ENCODE measurements at regions not wholly inside any gene's neighbourhood (a gene's known extent, or its start where the extent isn't known, plus 50 kb on each side); places are given as distances from the start of the nearest gene placed in this dataset.
"Not testable (repeated sequence)": the region's sequence is repeated elsewhere in the genome, so short reads cannot be mapped to it uniquely, and the experiment has no call there.

DNA sequence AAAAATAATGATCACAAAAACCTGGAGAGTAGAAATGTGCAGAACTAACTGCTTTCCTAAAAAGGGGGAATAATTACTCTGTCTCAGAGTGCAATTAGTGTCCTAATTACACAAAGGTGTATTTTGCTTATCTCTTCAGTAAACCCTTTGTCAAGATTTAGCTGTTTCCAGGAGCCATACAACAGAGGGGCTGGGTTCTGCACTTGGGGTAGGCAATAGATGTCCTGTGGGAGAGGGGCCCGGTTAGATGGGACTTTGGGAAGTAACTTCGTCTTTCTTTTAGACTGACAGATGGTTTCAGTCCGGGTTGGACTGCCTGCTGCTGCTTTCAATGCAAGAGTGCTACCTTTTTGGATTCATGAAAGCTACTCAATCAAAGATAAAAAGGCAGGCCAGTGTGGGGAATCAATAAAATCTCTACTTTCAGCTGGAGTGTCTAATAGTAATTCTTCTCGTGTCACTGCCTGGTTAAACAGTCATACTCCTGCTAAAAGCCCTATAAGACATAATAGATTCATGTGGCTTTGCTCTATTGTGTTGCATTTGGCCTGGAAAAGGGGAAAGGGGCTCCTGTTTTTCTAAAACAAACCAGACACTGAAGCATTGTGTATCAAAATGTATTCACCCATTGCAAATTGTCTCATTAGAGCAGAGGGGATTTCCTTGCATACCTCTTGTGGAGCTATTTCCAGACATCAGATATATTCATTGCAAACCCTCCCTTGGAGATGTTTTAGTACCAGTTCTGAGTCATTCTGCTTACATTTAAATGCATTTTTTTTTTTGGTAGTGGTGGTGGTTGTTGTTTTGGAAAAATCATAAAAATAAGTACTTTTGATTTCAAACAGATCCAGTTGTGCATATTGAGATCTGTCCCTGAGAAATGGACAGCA, 83.3 kb upstream of the PCDH8 start:
- DNase-seq (ENCODE audit: extremely low read depth in 1 of 2, low read depth in 1 of 2) = no peak

DNA sequence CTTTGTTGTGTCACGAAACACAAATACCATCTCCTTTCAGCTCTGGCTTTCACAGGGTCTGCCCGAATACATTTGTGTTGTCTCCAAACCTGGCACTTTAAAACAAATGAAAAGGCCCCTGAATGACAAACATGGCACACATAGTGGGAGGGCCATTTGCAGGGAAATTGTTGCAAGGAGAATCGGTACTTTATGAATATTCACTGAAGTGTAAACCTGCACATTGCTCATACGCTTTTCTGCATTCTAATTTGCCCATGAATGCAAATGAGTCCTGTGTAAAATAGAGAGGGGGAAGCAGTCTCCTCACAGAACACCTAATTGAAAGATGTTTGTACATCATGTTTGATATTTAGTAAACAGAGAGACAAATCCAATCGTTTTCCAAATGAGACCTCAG, 82.7 kb upstream of the PCDH8 start:
- no peak for DNase-seq (ENCODE audit: extremely low read depth in 1 of 2, low read depth in 1 of 2)

DNA sequence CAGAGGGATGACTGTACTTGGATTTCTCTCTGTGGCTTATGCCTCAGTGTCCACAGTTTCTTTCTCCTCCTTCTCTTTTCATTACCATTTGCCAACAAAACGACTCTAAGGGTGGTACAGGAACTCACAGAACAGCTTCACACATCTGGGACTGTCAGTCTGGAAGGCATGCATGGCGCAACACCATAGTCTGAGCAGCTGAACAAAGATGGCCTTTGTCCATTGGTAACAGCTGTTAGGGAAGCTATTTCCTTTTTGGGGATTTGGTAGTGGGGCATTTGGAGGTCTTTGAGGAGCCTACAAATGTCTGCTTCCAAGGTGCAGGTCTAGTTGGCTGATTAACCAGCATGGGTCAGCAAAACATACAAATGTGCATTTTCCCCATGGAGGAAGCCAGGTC, 81.4 kb upstream of the PCDH8 start:
- DNase-seq (ENCODE audit: extremely low read depth in 1 of 2, low read depth in 1 of 2) = no peak

DNA sequence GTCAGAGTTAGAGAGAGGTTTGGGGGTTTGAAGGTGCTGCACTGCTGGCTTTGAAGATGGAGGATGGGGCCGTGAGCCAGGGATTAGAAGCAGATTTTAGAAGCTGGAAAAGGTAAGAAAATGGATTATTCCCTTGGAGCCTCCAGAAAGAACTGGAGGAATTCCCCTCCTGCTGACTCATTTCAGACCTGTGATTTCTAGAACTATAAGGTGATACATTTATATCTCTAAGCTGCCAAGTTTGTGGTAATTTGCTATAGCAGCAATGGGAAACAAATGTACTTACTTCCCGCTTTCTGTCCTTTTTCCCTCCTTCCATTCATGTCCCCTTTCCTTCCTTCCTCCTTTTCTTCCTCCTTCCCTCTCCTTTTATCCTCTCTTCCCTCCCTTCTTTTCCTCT, 78.5 kb upstream of the PCDH8 start:
- no peak for DNase-seq (ENCODE audit: extremely low read depth in 1 of 2, low read depth in 1 of 2)

DNA sequence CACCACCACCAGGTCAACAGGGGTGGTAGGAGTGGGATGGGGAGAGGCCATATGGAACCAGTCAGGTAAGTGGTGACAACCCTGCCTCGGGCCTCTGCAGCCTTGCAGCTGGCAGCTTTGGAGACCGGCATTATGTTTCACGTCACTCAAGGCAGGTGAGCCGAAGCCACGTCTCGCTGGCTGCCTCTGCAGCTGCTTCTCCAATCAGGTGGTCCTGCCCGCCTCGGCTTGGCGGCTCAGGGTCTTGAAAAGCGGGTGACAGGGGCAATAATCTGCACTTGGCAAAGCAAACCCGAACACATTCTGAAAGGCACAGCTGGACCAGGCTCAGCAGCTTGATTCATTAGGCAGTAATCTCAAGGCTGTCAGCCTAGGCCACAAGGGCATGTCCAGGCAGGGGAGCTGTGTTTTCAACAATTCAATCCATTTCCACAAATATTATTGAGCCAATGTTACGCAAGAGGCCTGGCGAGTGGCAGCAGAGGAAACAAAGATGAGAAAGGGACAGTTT, 77.4 kb upstream of the PCDH8 start:
- no peak for DNase-seq (ENCODE audit: extremely low read depth in 1 of 2, low read depth in 1 of 2)

DNA sequence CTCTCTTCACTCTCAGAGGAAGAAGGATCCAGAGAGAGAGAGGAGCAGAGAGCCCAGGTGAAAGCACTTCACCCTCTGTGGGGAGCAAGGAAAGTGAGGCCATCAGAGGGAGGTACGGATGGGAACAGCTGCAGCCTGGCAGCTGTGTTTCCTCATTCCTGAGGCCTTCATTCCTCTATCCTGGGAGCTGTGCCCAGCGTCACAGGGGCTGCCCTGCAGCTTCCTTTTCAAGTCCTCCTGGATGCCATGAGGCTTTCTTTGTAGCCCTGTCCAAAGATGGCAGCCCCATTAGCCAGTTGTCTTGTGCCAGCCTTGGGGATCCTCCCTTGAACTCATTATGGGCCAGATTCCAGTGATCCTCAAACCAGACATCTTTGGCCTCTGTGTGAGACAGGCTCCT, 76.8 kb upstream of the PCDH8 start:
- DNase-seq (ENCODE audit: extremely low read depth in 1 of 2, low read depth in 1 of 2) = no peak

DNA sequence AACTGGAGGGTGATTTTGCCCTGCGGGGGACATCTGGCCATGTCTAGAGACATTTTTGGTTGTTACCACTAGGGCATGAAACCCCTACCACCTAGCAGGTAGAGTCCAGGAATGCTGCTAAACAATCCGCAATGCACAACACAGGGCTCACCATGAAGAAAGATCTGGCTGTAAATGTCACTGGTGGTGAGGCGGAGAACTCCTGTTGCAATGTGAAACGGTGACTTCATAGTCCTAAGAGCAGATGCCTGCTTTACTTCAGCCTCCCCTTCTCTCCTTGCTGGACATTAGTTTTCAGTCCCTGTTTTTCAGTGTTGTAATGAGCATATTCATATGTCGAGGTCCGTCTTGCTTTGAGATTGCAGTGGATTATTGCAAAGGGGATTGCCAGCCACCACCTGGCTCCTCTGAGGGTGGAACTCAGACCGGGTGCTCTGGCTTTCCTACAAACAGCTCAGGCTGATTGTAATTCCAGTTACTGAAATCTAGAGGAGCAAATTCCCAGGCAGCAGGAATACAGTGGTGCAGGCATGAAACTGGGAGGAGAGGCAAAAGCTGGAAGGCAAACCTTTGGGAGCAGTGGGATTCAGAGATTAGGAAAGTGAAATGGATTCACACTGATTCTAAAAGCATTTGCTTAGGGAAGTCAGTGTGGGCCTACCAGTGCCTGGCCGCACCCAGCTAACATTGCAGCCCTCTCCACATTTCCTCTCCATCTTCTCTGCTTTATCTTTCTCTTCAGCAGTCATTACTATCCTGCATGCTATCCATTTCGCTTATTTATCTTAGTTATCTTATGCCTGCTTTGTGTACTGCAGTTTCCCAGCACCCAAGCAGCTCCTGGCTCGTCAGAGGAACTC, 76.1 kb upstream of the PCDH8 start:
- no peak for DNase-seq (ENCODE audit: extremely low read depth in 1 of 2, low read depth in 1 of 2)

DNA sequence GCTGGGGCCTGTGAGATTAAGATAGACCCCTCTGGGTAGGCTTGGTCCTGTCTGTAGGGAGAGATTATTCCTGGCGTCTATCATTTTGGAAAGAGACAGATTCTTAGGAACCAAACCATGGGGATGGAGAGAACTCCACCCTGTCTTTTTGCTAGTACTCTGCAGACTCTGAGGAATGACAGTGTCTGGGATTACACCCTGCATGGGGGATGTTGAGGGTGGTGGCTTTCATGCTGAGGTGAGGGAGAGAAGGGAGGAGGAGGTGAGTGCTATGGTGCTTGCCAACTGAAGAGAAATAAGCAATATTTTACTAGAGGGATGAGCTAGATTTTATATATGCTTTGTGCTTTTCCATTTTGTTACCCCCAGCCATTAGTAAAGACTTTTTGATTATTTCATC, 74.5 kb upstream of the PCDH8 start:
- no peak for DNase-seq (ENCODE audit: extremely low read depth in 1 of 2, low read depth in 1 of 2)

DNA sequence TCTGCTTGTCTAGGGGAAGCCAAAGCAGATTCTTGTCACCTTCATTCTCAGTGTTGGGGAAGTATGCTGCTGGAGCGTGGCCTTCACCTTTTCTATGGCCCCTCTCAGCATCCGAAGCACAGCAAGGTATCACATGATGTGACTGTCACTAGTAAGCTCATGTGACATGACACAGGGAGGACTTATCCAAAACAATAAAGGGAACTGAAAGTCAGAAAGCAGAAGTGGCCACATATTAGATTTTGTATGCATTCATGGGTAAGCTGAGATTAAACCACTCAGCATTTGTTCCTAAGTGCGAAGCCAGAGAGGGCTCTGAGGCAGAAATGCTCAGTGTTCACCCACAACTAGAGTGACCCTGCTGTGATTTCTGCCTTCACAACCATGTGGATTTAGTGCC, 72.8 kb upstream of the PCDH8 start:
- DNase-seq (ENCODE audit: extremely low read depth in 1 of 2, low read depth in 1 of 2) = no peak

DNA sequence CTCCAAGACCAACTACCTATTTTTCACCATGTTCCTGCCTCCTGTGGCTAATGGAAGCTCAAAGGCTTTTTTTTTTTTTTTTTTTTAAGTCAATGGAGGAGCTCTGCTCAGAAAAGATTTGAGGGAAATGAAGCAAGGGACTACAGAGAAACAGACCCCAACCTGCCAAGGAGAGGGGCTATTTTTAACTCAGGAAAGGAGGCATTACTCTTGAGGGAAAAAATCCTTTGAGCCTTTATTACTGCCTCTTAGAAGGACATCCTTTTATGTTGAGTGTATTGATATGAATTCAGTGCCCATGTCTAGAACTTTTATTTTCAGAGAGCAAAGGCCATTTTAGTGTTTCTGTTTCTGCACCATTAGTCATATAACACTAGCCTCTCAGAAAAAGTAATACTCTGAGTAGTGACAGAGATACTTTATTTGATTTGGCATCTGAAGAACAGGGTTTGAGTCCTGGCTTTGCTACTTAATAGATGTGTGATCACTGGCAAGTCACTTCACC, 68.1 kb upstream of the PCDH8 start:
- DNase-seq (ENCODE audit: extremely low read depth in 1 of 2, low read depth in 1 of 2) = no peak

DNA sequence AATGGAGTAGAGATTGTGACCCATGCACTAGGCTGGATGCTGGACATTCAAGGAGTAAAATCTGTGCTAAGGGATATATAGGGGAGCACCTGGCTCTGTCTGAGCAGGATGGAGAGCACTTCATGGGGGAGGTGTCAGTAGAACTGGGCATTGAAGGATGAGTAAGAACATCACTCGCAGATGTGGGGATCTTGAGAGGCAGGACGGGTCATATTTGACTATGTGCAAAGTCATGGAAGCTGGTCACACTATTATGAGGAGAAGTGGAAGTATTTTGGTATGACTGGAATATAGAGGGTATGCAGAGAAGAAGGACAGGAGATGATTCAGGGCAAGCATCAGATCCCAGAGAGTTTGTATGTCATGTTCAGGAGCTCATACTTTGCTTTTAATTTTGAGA, 62.9 kb upstream of the PCDH8 start:
- no peak for DNase-seq (ENCODE audit: extremely low read depth in 1 of 2, low read depth in 1 of 2)

DNA sequence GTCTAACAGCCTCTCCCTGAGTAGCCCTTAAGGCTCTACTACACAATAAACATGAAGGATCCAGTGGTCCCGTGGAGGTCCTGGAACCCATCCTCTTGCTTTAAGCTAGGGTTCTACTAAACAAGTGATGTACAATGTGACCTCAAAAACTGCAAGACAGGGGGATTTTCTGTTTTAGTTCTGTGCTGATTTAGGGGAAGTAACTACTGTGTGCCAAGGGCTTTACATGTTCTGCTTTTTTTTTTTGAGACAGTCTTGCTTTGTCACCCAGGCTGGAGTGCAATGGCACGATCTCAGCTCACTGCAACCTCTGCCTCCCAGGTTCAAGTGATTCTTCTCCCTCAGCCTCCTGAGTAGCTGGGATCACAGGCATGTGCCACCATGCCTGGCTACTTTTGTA, 61.9 kb upstream of the PCDH8 start:
- not testable (repeated sequence) for DNase-seq (ENCODE audit: extremely low read depth in 1 of 2, low read depth in 1 of 2)

DNA sequence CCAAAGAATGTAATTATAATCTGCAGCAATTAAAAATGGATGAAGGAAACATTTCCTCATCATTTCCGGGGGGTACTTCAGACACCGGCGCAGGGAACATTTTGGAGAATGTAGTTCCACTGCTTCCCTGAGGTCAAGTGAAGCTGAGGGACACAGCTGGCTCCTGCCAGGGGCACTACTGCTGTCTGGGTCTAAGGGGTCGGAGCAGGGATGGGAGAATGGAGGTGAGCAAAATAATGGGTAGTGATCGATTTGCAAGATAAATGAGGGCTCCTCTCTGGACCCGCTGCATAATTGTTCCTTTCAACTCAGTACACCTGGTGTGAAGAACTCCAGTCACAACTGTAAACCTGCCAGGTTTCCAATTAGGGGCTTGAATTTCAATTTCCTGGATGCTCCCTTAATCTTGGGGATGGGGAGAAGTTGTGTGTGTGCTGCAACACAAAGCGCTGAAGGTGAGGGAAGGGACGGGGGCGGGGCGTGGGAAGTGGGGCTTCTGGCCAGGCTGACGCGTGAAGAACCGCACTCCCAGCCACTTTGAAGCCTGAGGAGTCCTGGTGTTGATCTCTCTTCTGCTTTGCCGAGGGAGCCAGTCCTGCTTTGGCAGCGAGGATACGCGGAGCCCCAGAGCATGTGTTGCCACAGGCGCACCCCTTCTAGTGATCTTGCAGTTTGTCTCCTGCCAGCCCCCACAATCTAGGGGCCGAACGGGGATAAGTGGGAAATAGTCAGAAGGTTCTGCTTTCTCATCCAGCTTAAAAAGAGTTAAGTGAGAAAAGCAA, 57.9 kb upstream of the PCDH8 start:
- no peak for DNase-seq (ENCODE audit: extremely low read depth in 1 of 2, low read depth in 1 of 2)

DNA sequence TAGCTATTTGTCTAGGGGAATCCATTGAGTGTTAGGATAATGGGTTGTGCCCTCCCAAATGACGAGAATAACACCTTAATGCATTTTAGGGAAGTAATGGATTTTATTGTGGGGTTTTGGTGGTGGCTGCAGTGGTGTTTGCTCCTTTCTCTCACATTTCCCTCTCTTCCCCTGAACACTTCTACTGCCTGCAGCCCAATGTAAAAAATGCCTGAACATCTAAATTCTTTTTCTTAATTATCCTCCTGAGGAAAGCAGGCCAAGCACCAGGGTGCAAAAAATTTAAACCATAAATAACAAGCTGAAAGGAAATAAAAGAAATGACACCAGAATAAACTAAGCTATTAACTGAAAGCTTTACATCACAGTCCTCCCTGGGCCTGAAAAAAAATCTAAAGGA, 57.3 kb upstream of the PCDH8 start:
- DNase-seq (ENCODE audit: extremely low read depth in 1 of 2, low read depth in 1 of 2) = no peak

DNA sequence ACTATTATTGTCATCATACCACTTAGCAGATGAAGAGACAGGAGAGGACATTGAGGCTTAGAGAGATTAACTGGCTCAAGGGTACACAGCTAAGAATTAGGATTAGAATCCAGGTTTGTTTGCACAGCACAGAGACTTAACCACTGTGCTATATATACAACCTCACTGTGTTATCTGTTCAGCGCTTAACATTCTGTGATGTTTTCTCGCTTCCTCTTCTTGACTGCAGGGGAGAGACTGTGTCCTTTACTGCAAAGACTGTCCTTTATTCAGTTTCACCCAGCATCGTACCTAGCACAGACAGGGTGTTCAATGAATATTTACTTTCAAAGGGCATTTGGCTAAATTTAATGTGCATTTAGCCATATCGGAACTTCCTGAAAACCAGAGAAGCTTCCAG, 54.9 kb upstream of the PCDH8 start:
- DNase-seq (ENCODE audit: extremely low read depth in 1 of 2, low read depth in 1 of 2) = no peak

DNA sequence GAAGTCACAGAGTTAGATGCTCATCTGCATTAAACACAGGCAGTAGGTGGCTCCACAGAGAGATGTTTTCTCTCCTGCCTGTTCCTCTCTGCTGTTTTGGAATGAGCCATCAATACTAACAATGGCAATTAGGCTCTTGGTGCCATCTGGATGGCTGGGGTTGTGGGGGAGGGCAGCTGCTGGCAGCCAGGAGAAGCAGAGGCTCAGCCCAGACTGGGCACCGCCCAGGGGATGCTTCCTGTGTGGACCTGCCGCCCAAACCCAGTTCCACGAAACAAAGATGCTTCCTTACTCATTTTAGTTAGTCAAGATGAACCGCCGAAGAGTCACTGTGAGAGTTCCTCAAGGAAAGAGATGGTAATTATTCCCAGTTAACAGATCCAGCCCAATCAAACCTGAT, 50.8 kb upstream of the PCDH8 start:
- DNase-seq (ENCODE audit: extremely low read depth in 1 of 2, low read depth in 1 of 2) = no peak
